ENCODE measurements at regions not wholly inside any gene's neighbourhood (a gene's known extent, or its start where the extent isn't known, plus 50 kb on each side); places are given as distances from the start of the nearest gene placed in this dataset.

DNA sequence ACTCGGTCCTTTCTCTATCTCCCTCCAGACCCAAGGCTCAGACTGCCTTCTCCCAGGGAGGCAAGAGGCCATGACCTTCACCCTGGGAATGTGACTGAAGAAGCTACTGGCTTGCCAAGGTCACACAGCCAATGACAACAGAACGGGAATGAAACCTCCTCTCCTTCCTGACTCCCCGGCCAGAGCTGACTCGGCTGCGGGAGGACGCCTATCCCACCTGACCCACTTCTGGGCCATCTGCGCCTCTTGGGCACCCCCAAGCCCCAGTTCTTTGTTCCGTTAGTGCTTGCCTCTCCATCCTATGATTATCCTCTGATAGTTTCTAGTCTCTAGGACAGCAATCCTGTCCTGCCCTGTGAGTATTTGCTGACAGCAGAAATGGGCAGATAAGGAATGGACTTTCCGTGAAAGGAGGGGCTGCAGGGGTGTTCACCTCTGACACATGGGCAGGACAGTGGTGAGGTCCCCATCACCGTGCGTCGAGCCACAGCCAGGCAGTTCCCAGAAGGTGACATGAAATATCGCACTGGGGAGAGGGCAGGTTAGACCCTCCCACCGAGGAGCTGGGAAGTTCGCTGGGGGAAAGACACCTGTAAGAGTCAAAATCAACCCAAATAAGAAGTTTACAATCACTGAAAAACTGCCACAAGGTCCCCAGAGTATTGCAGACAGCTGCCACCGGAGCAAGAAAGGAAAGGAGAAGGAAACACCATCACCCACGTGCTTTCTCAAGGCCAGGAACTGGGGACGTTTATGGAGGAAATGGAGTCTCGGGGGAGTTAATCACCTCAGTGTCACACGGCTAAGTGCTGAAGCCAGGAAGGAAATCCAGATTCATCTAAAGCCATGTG lies 63.0 kb downstream of the INSIG1 start:
- peak; percentile 98 for DNase-seq

DNA sequence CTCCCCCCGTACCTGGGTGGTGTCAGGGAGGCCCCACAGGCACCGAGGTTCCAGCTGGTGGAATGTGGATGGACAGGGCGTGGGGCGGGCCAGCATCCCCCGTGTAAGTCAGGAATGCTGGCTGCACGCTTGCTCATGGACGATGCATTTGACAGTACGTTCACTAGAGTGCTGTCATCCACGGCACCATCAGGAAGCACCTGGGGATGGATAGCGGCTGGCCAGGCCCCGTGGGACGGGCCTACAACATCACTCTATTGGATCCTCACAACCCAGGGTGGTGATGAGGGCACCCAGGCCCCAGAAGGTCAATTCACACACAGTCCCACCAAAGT lies 63.6 kb downstream of the INSIG1 start:
- DNase-seq = peak; percentile 87

DNA sequence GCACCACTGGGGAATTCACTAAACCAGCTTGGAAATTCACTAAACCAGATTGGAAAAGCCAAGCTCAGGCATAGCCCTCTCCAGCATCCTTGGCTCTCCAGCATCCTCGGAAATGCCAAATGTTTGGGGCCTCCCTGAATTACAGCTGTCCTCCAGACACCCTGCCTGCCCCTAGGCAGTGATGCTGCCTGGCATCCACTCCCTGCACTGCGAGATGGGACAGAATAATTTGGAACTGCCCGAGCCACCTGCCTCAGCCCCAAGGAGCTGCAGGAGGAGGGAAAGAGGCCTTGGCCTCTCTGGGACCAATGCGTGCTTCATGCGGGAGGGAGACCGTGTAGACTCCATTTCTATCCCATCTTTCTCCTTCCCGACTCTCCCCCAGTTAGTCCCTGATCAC lies 64.3 kb downstream of the INSIG1 start:
- no peak for DNase-seq

DNA sequence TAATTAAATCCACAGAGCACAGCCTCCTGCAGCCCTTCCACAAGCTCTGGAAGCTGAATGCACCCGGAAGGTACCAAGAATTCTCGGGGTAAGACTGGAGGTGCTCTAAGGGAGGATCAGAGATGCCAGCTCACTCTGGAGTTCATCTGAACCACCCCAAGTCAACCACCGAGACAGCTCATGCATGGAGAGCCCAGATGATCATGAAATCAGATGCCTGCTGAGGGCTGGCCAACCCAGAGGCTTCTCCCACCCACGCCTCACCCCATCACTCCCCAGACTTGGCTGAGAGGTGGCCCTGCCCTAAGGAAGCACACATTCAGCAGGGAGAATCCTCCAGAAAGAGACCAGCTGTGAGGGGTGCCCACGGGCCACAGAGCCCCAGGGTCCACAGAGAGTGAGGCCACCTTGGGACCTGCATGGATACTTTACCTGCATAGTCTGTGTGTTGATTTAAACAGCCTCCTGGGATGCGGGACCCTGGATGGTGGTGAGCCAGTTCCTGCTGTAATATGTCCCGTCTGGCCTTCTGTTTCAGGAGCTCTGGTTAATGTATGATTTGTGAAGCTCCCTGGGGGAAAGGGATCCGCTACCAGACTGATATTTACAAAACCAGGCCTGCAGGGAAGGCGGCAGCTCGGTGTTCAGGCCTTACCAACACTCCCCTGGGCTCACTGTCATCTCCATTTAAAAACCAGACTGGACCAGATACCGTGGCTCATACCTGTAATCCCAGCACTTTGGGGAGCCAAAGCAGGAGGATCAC lies 64.9 kb downstream of the INSIG1 start:
- DNase-seq = no peak

DNA sequence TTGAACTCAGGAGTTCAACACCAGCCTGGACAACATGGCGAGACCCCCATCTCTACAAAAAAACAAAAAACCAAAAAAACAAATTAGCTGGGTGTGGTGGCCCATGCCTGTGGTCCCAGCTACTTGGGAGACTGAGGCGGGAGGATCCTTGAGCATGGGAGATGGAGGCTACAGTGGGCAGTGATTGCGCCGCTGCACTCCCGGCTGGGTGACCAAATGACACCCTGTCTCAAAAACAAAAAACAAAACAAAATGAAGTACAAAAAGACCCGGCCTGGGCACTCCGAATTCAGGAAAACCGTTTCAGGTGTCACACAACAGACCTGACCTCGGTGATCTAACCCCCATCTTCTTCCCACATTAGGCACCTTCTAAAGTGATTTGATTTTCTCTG lies 65.5 kb downstream of the INSIG1 start:
- DNase-seq = no peak

DNA sequence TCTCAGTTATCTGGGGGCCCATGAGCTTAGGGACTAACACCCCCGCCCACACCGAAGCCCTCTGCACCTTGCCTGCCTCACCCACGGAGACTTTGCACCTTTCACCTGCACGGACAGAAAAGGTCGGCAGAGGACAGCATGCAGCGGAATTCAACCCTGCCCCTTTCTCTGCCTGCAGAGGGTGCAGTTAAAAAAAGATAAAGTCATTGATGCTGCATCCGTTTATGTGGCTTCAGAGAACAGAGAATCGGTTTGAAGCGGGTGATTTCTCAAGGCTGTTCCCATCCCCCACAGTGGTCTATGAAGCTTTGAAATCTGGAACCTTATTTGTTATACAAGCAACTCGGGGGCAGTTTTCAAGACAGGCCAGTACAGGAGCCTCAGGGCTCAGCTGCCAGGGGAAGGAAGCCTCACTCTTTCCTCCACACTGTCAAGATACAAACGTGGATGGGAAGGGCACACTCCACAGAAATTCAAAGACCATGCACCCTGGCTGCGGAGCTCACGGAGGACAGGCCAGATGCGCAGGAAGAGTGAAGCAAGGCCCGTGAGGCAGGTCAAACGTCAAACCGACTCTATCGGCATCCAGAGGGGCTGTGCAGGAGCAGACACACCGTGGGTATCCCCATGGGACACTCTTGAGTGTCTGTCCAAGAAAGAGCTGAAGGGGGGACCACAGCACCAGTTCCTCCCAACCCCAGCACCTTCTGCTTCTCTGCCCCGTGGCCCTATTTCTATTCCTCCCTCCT lies 66.3 kb downstream of the INSIG1 start:
- DNase-seq = peak; percentile 95

DNA sequence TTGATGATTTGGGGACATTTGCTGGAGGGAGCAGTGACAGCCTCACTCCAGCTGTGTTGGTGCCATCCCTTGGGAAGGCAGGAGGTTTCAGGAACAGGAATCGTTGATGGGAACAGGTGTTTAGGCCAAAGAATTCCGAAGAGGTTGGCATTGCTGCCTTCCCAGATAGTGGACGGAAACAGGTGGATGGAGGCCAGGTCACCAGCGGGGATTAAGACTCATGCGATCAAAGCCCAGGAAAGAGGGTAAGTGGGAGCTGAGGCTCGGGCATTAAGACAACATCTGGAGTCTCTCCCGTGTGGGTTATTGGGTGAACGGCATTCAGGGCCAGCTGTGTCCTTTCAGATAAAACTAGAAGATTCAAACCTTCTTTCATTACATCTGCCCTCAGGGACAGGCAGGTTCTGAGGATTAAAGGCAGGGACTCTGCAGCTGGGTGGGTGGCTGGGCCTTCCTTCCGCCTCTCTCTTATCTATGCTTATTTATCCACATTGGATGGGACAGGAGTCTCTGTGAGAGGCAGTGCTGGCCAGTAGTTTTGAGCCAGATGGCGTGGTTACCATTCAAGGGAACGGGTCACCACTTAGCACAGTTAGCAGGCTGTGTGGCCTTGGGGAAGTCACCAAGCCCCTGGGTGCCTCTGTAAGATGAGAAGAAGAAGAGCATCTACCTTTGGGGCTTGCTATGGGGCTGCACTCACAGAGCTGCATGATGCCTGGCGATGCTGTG lies 67.6 kb downstream of the INSIG1 start:
- peak; percentile 71 for DNase-seq

DNA sequence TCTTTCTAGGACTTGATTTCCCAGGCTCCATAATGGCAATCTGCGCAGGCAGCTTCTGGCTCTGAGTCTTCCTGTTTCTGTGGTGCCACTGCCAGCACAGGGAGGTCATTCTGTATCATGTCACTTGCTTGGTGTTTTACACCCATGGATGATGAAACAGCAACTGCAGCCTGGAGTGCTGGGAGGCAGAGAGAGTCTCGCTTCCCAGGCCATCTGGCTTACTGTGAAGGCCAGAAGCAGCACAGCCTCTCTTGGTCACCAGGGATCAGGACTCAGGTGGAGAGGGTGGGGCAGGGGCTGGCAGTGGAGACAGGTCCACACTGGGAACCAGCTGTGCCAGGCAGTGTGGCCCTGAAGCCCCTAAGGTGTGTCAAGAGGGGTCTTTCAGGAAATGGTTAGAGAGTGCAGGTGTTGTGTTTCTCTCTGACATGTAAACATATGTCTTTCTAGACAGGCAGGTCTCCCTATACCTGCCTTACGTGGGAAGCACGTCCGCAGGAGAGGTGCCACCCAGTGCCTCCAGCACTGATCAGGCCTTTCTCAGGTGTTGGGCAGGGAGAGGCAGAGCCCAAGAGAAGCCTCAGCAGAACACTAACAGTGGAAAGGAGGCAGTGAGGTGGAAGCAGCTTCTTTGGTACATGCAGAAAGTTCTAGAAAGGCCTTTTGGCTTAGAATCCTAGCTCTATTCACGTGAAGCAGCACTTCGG lies 71.4 kb downstream of the INSIG1 start:
- peak; percentile 83 for DNase-seq

DNA sequence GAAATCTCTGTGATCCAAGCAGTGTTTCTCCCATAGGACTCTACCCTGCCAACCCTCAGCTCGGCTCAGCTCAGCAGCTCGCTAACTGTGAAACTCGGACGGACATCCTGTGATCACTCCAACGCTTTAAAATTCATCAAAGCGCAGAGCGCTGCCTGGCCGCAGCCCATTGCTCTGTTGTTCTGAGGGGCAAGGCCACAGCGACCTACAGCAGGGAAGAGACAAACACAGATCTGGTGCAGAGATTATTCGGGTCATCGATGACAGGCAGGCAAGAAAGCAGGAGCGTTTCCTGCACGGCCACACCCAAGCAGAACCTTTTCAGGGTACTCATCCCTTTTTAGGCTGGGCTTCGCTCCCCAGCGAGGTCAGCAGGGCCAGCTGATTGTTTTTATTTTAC lies 72.1 kb downstream of the INSIG1 start:
- no peak for DNase-seq

DNA sequence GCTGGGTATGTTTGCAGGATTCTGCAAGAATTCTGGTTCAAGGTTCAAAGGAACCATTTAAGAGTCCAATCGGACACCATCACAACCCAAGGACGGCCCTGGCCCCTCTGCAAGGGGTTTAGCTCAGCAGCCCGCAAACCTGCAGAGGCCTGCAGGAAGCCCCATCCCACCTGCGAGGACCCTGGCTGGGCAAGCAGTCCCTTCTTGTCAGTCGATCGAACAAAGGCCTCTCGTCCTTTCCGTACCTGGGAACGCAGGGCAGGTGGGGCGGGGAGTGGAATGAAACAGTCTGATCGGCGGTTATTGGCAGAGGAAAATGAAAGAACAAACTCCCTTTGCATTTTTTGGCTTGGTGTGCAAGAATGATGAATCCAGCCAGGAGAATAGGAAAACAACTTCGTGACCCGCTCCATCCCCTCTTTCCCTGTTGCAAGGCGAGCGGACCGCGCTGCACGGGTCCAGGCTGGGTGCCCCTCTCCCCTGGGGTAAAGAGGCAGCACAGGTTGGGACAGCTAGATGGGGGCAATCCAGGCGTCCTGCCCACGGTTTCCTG lies 73.7 kb downstream of the INSIG1 start:
- DNase-seq = no peak

DNA sequence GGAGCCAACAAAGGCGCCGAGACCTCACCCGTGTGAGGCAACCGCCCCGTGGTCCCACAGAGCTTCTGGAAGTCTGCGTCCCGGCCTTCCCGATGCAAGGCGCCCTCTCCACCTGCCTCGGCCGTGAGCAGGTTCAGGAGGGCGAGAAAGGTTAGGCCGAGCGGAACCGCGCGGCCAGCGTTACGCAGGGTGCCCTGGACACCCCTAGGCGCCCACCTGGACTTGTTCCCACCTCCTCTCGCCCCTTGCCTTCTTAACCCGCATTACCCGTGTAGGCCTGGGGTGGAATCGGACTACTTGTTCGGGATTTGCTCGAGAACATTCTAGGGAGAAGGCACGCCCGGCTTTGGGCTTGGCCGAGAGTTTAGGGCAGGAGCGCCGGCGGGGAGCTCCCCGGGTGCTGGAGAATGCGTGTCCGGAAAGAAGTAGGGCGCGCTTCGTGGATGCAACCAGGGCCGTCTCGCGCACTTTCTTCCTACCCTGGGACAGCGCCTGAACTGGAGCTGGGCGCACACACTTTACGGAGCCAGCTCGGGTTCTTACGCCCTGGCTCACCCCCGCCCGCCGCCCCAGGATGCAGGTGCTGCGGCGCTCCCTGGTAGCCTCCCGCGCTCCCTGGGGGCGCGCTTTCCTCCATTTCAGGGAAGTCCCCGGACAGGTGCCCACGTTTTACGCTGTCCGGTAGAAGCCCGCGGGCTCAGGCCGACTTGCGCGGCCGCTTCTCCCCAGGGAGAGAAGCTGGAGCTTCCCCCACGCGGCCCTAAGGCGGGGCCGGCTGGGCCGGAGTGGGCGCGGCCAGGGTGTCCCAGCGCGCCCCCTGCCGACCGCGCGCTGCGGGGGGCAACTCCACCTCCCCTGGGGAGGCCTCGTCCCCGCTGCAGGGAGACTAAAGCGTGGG lies 74.5 kb downstream of the INSIG1 start:
- no peak for DNase-seq

DNA sequence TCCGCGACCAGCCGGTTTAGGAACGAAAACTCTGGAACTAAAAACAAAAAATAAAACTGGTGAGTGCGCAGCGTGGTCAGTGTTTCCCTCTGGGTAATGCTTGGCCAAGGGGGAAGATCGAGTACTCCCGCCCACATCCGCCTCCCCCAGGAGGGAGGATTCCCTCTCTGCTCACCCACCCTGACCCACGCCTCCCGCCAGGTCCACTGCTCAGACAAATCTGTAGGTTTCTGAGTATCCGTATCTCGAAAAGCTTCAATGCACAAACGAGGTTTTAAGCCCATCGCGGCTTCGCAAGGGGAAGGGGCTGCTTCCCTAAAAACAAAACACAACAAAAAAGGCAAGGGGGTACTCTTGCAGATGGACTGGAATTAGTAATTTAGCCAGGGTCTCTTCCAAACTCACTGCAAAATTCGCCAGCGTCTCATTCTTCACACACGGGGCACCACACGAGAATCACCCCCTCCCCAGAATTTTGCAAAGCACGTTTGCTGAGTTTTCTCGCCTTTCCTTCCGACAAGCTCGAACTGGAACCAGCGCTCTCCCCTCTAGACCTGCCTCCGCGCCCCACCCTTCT lies 75.2 kb downstream of the INSIG1 start:
- DNase-seq = no peak

DNA sequence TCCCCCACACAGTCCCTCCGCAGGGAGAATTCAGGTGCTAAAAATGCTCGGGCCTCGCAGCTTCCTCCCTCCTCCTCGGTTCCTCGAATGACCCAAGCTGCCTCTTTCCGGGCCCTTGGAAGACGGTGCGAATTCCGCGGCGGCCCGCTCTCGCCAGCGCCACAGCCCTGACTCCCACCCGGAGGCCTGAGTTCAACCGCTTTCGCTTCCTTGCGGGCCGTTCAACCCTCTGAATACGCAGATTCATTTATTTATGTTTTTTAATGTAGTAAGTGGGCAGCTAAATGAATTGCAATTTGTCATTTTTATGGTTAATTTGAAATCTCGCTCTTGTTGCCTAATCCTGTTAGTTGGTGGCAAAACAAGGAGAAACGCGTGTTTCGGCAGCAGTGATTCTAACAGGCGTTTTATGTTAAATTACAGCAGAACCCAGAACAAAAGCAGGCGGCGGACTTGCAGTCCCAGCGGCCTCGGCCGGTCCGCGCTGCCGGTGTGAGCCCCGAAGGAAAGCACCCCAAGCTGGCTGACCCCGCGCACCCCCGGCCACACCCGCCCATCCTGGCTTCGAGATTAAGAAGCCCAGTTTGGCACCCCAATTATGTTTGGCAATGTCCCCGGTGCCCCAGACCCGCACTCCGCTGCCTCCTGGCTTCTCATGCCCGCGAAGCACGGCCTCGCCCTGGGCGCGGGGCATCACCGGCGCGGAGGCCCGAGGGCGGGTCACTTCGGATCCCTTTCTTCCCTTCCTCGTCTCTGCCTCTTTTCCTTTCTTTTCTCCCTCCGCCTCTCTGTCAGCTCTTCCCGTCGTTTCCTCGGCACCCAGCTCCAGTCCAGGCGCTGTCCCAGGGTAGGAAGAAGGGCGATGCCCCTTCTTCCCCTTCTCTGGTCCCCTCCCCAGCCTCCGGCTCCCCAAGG lies 75.9 kb downstream of the INSIG1 start:
- no peak for DNase-seq

DNA sequence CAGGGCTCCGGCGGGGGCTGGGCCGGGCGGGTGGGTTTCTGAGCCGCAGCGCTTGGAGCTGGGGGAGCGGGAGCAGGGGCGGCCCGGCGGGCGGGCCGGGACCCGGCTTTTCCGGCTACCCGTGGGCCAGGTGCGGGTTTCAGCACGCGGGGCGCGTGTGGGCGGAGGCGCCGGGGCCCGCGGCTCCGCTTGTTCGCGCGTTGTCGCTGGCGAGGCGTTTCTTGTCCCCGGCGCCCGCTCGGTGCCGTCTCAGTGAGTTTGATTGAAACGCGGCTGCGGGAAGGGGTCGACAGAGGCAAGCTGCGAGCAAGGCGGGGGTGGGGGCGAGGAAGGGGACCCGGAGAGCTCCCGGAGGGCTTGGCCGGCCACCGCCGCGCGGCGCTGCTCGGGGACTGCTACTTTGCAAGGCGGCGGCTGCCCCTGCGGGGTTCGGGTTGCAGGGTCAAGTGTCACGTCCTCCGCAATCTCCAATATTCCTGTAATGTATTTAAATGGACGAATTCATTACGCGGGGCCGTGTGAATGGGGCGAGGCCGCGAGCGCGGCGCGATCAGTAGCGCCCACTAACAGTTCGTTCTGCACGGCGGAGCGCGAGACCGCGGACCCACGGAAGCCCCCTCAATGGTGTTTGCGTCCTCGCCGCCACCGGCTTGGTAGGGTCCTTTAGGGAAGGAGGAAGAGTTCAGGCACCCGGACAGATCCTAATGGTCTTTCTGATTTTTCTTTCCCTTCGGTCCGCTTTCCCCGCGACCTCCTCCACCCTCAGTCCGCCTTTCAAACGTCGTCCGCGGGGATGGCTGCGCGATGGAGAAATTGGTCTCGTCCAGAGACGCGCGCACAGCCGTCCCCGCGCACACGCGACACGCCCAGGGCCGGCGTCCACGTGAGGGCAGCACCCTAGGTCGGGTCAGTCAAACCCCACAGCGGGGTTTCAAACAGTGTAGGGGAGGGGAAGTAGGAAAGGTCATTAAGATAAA lies 76.9 kb downstream of the INSIG1 start:
- DNase-seq = no peak

DNA sequence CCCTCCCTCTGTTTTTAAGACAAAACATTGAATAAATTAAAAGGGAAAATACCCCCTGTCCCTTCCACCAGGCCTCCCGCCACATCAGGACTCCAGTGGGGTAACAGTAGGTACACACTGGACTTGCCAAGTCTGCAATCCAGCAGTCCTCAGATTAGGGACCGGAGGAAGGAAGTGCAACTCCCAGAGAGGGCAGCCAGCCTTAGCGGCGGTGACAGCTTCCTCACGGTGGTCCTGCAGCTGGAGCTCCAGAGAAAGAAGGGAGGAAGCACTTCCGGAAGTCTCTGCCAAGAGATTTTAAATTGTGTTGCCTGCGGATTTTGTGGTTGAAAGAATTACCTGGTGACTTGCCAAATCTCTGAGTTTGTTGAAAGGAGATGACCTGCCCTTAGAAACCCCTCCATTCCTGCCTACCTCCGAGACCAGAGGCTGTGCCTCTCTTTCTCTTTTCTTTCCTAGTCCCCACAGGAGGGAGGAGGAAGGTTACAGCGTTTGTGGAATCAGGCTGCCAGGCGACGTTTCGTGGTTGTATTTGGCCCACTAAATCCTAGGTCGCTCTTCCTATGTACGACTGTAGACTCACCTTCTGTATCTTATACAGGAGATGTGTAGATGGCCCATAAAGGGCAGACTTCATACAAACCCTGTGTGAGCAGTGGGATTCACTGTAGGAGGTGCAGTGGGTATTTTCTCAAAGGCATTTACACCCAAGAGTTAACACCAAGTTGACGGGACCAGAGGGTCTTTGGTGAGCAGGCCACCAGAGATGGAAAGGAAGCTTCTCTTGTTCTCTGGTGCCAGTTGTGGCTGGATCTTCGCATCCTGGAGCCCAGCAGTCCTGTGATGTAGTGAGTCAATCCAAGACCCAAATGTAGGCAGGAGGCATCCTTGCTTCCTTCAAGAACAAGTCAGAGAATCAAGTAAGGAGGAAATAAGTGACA lies 77.9 kb downstream of the INSIG1 start:
- DNase-seq = peak; percentile 77

DNA sequence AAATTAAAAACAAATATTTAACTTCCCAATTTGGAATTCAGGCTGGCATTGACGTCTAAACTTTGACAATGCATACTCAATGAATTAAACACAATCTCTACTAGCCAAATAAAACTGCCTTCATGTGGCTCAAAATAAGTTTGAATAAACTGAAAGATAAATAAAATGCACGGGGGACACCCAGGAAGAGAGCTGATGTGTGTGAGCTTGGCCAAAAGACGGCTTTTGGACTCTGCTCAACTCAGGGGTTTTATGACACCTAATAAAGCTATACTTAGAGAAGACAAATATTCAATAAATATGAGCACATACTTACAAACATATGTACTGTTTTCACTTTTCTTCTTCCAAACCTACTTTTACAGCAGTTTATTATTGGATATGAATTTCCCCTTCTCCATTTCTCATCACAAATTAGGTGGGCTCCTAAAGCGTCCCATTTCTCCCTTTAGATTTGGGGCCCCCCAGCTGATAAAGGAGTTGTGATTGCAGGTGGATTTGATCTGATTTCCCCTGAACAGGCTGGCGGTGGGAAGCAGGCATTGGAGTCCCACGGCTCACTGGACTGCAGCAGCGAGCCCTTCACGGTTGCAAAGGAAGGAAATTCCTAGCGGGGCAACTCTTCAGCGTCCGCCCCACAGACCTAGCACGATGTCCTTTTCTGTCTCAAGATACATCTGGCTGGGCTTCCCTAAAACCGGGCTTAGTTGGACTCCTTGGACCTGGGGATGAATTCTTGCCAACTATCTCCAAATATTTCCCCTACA lies 79.6 kb downstream of the INSIG1 start:
- no peak for DNase-seq

Measured in GF-D8 (cell line).